ENCODE measurements at regions not wholly inside any gene's neighbourhood (a gene's known extent, or its start where the extent isn't known, plus 50 kb on each side); places are given as distances from the start of the nearest gene placed in this dataset.

DNA sequence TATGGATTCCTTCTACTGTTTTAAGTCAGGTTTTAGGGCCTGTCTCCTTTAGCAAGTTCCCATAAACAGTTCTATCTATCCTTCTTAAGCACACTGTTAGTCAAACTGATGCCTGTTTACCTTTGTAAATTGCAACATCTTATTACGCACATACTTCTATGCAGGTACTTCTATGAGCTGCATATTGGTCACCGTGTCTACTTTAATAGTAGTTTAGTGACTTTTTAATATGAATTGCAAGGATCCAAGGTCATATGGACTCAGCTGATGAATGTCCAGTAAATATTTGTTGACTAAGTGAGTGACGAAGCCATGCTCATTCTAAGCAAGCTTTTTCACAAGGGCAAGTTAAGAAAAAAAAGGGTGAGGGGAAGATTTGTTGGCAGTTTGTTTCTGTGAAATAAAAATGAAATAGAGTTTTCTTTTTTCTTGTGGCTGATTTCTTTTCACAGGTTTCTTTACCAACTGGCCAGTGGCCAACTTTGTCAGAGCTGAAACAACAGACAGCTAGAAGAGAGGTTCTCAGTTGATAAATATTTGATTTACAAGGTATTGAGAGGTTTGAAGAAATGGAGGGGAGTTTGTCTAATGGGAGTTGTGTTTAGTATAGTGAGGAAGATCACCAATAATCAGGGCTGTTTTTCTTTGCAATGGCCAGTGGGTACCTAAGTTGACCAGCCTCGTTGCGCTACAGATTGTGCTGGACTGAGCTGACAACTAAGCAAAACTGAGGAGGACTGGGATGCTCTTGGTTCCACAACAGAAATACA is 141.1 kb downstream of the SLC15A5 start:
- DNase-seq: no peak

DNA sequence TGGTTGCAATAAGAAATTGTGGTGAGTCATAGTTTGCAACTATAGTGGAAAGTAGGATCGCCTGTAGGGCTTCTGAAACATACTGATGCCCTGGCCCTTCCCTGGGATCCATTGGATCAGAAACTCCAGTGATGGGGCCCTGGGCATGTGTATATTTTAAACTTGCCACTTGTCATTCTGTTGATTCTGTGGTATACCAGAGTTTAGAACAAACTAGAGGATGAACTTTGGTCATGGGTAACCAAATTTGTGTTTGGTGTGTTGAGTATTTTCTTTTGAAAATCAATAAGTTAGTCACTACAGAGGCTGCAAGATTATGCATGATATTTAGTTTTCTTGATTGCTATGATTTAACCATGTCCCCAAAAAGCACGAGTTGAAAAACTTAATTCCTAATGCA is 142.2 kb downstream of the SLC15A5 start:
- DNase-seq: no peak

DNA sequence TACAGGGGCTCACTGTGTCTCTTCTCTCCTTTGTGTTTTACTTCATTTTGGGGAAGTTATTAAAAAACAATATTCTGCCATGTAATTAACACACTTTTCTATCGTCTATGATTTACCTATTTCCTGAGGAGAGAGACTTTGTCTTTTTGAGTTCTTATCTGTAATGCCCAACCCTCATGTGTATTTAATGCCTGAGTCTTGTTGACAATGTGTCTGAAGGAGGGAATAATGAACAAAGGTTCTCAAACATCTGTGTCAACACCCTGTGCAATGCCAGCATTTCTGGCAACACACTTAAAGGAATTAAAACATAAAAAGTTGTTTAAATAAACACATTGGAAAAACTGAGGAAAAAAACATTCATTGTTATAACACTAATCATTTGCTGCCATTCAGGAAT is 147.1 kb downstream of the SLC15A5 start:
- no peak for DNase-seq

DNA sequence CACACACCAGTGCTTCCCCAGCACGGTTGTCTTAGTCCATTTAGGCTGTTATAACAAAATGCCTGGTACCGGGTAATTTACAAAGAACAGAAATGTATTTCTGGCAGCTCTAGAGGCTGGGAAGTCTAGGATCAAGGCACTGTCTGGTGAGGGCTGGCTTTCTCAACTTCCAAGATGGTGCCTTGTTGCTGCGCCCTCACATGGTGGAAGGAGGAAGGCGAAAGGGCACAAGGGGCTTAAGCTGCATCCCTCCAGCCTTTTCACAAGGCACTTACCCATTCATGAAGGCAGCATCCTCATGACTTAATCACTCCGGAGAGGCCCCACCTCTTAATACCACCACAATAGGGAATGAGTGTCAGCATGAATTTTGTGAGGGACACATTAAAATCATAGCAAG is 155.5 kb downstream of the SLC15A5 start:
- DNase-seq: no peak

DNA sequence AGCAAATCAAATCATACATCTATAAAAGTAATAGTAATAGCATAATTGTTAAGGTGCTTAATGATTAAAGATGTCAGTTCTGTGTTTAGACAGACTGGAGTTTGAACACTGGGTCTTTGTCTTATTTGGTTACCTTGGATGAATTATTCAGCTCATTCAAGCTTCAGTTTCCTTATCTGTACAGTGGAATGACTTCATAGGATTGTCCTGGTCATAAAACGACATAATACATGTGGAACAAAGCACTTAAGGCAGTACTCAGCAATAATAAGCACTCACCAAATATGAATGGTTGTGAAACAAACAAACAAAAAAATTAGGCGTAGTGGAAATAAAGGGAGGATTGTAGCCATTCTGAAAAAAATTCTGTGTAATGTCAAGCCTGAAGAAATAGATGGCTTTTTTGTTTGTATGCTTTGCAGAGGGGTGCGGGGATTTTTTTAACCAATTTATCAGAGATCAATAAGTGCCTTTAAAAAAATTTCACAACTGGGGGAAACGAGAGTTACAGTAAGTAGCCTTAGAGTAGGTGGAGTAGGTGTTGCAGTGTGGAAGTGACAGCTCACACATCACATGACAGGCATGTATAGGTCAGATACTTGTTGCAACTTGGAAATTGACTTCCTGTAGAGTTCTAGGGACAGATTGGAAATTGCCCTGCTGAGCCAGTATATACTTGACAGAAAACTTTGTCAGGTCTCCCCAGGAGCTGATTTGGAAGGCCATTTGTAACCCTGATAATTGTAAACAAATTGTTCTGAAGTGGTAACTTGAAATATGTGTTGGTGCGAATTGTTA is 157.7 kb downstream of the SLC15A5 start:
- no peak for DNase-seq

DNA sequence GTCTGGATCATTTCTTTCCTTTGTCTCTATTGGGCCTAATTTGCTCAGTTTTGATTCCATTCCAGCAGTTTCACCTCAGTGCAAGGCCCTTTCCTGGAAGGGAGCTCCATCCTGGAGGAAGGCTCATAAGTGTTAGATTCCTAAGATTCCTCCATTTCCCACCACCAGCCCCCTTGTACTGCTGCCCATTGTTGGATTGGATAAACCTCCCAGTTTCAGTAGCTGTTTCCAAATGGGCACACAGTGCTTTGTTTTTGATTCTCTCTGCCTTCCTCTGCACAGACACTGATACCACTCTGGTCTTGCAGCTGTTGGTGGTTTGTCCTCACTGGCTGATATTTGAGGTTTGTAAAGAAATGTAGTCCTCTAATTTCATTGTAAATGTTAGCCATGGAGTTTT is 158.9 kb downstream of the SLC15A5 start:
- no peak for DNase-seq

DNA sequence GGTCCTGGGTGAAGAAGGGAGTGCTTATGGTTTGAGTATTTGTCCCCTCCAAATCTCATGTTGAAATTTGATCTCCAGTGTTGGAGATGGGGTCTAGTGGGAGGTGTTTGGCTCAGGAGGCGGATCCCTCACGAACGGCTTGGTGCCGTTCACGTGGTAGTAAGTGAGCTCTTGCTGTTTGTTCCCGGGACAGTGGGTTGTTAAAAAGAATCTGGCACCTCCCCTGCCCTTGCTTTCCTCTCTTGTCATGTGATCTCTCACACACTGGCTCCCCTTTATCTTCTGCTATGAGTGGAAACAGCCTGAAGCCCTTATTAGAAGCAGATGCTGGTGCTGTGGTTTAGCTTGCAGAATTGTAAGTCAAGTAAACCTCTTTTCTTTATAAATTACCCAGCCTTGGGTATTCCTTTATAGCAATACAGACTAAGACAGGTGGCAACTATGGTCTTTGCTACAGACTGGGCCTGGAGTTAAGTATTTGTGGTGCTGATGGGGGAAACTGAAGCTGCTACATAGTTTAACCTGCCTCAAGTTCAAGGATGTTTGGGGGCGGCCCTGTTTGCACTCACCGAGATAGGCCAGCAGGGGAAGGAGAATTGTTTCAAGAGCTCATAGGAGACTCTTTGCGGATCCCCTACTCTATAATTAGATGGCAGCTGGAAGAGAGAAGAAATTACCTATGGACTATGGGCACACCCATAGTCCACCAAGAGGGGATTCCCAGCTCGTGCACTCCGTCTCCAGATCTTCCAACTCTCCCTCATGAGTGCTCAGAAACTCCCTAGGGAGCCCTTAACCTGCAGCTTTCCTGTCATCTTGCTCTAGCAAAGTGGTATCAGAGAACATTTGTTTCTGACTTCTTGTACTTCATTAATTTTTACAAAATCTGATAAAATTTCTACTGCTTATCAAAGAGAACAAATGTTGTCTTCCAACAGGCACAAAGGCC is 164.6 kb downstream of the SLC15A5 start:
- peak; percentile 82 for DNase-seq

DNA sequence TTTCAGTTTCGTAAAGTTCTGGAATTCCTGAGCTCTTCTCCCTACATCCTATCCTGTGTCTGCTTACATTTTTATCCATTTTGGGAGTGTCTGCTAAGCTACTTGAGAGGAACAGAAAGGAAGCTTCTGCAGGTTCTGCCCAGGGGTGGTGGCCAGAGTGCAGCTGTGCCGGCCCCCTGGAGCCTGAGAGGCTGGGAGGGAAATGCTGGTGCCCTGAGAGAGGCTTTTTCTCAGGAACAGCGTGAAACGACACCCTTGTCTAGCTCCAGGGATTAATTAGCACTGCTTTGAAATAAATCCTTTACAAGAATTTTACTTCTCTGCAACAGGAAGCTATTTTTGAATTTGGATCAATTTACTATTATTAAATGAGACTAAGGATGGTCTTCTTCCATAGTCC is 165.4 kb downstream of the SLC15A5 start:
- no peak for DNase-seq

DNA sequence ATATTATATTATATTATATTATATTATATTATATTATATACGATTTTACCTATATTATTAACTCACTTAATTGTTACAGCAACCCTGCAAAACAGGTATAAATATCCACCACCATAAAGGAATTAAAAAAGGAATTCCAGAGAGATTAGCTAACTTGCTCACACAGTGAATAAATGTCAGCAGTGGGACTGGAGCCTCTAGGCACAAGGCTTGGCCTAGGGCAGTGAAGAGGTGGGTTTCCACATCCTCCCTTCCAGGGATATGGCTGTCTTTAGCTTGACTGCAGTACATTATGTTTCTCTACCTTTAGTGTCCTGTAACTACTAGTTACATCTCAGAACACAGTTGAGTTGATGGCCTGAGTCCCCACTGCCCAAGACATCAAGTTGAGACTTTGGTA is 166.9 kb downstream of the SLC15A5 start:
- DNase-seq: no peak

DNA sequence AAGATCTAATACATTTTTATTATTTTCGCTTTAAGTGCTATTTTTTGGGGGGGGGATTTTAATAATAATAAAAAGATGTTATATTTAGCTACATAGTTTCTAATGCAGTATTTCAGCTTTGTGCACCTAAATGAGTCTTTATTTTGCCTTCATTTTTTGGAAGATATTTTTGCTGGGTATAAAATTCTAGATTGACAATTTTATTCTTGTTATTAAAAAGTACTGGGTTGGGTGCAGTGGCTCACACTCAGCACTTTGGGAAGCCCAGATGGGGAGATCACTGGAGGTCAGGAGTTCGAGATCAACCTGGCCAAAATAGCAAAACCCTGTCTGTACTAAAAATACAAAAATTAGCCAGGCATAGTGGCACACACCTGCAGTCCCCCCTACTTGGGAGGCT is 173.6 kb downstream of the SLC15A5 start:
- DNase-seq: no peak

DNA sequence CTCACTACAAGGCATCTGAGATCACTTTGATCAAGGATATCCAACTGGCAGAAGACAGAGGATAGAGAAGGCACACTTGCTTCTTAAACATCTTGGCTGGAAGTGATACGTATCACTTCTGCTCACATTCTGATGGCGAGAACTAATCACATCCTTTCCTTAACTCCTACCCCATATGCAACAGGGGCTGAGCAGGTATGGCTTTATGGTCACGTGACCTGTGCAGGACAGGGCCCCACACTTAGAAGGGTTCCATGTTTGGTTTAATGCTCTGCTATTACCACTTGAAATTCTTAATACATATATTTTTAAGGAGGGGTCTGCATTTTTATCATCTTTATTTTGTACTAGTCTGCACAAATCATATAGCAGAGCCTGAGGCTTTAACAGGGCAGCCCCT is 177.3 kb downstream of the SLC15A5 start:
- no peak for DNase-seq

DNA sequence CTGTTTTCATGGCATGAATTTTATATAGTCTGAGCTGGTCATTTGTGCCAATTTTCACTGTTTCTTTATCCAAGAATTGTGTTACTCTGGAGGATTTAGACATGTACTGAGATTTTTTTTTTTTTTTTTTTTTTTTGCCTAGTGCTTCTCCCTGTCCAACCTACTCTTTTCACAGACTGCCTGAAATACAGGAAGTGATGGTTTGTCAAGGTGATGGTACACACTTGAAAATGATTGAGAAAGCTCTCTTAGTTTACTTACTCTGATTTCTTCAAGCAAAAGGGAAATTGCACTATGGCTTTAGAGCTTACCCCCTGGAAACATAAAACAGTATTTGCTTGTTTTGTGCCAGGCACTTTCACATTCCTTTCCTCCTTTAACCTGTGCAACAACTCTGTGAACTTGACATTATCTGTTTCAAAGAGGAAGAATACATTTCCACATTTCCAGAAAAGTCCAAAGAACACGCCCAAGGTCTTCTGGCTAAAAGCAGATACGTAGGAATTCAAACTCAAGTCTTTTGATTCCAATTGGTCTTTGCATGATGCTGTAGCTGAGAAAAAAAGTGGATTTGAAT is 181.1 kb downstream of the SLC15A5 start:
- DNase-seq: no peak

DNA sequence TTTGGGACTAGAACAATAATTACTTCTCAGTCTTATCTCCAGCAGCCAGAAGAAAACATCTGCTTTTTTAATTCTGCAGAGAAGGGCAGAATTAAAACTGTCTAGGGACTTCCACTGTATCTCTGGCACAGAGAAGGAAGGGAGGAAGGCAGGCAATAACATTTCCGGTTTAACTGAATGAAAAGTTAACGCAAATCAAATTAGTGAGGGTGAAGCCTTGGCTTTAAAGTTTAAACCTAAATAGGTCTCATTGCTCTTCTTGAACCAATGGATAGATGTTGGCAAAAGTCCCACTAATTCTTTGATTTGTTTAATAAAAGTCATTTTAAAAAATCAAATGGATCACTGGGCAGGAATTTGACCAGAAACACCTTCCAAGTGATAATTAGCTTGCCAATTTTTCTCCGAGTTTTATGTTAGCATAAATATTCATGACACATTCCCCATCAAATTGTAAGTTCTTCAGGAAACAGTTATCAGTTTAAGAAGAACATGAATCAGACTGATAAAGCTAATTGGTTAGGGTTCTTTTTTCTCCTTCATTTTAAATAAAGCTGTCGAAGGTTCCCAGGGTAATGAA is 181.9 kb downstream of the SLC15A5 start:
- DNase-seq: no peak

DNA sequence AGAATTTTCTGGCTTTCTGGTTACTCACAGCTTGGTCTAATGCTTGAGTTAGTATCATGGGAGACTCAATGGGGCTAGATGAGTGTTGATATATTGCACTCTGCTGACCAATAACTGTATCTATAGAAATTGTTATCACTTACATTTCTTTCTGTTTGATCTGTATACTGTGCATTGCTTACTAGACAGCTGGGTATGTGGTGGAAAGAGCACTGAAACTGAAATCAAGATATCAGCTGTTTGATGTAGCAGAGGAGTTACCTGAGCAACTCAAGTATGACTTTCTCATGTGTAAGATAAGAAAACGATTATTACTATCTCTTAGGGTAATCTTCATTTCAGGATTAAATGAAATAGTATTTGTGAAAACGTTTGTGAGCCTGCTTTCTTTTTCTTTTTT is 183.0 kb downstream of the SLC15A5 start:
- no peak for DNase-seq

DNA sequence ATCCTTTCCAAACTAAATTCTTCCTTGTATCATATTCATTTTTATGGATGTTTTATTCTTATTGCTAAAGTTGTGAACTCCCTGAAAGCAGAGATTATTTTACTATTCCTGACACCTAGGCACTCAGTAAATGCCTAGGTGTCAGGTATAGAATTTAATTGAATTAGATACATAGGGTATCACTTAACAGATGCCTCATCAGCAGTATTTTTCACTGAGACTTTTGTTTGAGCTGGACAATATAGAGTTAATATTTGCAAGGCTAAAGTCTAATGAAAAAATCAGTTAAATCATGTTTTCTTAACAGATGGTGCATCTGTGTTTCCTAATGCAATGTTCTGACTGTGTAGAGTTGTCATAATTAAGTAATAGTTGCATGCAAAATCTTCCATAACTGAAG is 182.7 kb downstream of the DERA start:
- DNase-seq: no peak

DNA sequence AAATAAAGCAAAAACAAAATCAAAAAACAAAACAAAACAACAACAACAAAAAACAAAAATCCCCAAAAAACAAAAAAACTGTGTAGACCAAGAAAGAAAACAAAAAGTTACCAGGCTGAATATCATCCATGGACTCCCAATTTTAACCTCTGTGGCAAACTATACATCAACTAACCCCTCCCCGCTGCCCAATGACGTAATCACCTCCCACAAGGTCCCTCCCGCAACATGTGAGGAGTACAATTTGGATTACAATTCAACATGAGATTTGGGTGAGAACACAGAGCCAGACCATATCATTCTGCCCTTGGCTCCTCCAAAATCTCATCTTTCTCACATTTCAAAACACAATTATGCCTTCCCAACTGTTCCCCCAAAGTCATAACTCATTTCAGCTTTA is 179.8 kb downstream of the DERA start:
- DNase-seq: no peak

DNA sequence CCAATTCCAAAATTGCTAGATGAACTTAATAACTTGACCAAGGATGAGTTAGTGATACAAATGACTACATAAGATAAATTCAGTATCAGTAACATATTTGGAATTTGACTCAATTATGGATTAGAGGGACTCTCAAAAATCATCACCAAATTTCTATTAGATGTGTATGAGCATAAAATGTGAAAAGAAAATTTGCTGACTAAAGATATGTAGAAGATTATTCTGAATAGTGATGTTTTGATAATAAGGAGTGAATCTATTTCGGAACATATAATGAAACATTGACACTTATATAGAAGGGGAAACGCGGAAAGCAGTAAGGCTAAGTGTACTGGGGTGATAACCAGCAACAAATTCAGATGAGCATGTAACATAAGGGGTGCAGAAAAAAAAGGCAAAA is 177.3 kb downstream of the DERA start:
- no peak for DNase-seq
